ENCODE measurements at regions not wholly inside any gene's neighbourhood (a gene's known extent, or its start where the extent isn't known, plus 50 kb on each side); places are given as distances from the start of the nearest gene placed in this dataset.

DNA sequence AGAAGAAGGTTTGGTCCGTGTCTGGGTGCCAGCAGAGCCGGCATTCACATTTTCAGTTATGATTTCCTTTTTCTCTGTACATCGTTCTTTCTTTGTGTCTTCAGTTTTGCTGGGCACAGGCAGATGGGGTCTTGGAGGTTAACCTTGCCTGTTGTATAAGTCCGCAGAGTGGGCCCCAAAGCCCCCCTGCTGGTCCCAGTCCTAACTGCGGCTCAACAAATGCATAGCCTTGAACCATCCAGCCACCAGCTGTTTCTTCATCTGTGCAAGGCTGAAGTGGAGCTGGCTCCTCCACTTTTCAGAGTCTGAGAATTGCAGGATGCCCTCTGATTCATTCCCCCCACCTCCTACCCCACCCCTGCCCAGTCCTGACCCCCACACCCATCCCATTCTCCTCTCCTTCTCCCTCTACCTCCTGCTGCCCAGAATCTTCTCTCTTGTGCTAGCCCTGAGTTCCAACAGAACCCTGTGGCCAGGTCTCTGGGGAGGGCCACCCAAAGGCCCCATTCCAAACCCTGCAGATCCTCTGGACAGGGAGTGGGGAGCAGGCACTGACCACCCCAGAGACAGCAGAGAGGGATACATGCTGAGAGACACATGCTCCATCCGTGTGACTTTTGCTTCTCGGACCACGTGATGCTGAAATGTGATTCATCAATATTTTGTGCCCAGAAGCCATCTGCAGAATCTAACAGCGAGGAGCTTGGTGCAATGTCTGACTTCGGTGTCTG is 386.5 kb upstream of the SULF2 start:
- H3K9me2 ChIP-seq (replicated peaks; ENCODE audit: low read depth, low read length) = no peaks in the 10 kb centered on the region
- no peak overlapping the region for H3K4me2 ChIP-seq (ENCODE audit: low read depth, low read length, poor library complexity, severe bottlenecking)
- H4K20me1 ChIP-seq (ENCODE audit: insufficient read depth, low read length, poor library complexity, severe bottlenecking) = no peaks in the 10 kb centered on the region
- H3K4me3 ChIP-seq (ENCODE audit: low read length, poor library complexity, severe bottlenecking) = no peak overlapping the region
- no peaks in the 10 kb centered on the region for H3K27me3 ChIP-seq (ENCODE audit: insufficient read depth, low read length, poor library complexity, severe bottlenecking)
- no peaks in the 10 kb centered on the region for H3F3A ChIP-seq (ENCODE audit: low read depth)
- H3K36me3 ChIP-seq (ENCODE audit: insufficient read depth, low read length) = no peaks in the 10 kb centered on the region
- 0 out of 2 replicates have a peak, but pooled peaks cover 2% of the 10 kb centered on the region for H3K9me3 ChIP-seq (ENCODE audit: insufficient read depth, low read depth, low read length)
- H2AFZ ChIP-seq (ENCODE audit: low read length) = no peak overlapping the region
- no peaks in the 10 kb centered on the region for H3K4me1 ChIP-seq (ENCODE audit: insufficient read depth, low read length, poor library complexity, severe bottlenecking)
- no peak overlapping the region for H3K9ac ChIP-seq (ENCODE audit: low read depth, low read length, poor library complexity, severe bottlenecking)
- TF ChIP-seq CTCF (conservative IDR thresholded peaks at IDR 0.05; ENCODE audit: low read length) (no peak), EZH2phosphoT487 (IDR thresholded peaks at IDR 0.05; ENCODE audit: borderline replicate concordance) (no peak)
- H3K79me2 ChIP-seq (ENCODE audit: insufficient read depth, low read length) = no peaks in the 10 kb centered on the region

DNA sequence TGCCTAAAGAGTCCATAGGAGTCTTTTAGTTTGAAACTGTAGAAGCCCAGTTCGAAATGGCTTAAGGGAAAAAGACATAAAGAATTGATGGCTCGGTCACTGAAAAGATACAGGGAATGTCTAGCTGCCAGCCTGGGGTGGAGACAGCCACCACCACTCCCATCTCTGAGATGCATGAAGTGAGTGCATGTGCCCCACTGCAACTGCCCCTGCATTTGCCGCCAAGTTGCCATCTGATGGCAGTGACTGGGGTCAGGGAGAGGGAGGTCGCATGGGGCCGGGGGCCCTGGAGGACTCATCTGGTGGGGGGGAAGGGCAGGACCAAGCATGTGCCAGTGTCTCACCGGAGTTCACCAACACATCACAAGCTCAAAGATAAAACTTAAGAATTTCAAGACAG is 385.8 kb upstream of the SULF2 start:
- Histone ChIP-seq H3K27me3 (ENCODE audit: insufficient read depth, low read length, poor library complexity, severe bottlenecking) (no peaks in the 10 kb centered on the region), H3K9me3 (ENCODE audit: insufficient read depth, low read depth, low read length) (0 out of 2 replicates have a peak, but pooled peaks cover 2% of the 10 kb centered on the region), H3K36me3 (ENCODE audit: insufficient read depth, low read length) (no peaks in the 10 kb centered on the region), H3F3A (ENCODE audit: low read depth) (no peaks in the 10 kb centered on the region), H3K4me3 (ENCODE audit: low read length, poor library complexity, severe bottlenecking) (no peak overlapping the region), H4K20me1 (ENCODE audit: insufficient read depth, low read length, poor library complexity, severe bottlenecking) (no peaks in the 10 kb centered on the region), H3K9me2 (replicated peaks; ENCODE audit: low read depth, low read length) (no peaks in the 10 kb centered on the region), H3K9ac (ENCODE audit: low read depth, low read length, poor library complexity, severe bottlenecking) (no peak overlapping the region), H3K4me1 (ENCODE audit: insufficient read depth, low read length, poor library complexity, severe bottlenecking) (no peaks in the 10 kb centered on the region), H3K79me2 (ENCODE audit: insufficient read depth, low read length) (no peaks in the 10 kb centered on the region), H2AFZ (ENCODE audit: low read length) (no peak overlapping the region), H3K4me2 (ENCODE audit: low read depth, low read length, poor library complexity, severe bottlenecking) (no peak overlapping the region)
- TF ChIP-seq EZH2phosphoT487 (IDR thresholded peaks at IDR 0.05; ENCODE audit: borderline replicate concordance) (no peak), CTCF (conservative IDR thresholded peaks at IDR 0.05; ENCODE audit: low read length) (no peak)

DNA sequence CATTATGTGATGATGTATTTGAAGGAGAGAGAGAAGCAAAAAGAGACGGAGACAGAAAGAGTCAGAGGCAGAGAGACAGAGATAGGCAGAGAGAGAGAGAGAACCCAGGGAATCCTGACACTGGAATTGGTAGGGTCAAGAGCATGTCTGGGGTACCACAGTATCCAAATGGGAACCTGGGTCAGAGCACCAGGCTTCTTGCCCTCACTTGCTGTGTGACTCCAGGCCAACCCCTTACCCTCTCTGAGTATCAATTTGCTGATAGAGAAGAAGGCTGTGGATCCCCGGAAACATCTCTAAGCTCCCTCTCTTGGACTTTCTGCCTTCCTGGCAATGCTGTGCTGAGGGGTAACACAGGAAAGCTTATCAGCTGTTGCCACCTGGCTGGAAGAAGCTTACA is 385.3 kb upstream of the SULF2 start:
- no peaks in the 10 kb centered on the region for H3K4me1 ChIP-seq (ENCODE audit: insufficient read depth, low read length, poor library complexity, severe bottlenecking)
- no peaks in the 10 kb centered on the region for H3K27me3 ChIP-seq (ENCODE audit: insufficient read depth, low read length, poor library complexity, severe bottlenecking)
- H3K4me2 ChIP-seq (ENCODE audit: low read depth, low read length, poor library complexity, severe bottlenecking) = no peak overlapping the region
- TF ChIP-seq CTCF (conservative IDR thresholded peaks at IDR 0.05; ENCODE audit: low read length) (no peak), EZH2phosphoT487 (IDR thresholded peaks at IDR 0.05; ENCODE audit: borderline replicate concordance) (no peak)
- H3K9me3 ChIP-seq (ENCODE audit: insufficient read depth, low read depth, low read length) = 0 out of 2 replicates have a peak, but pooled peaks cover 2% of the 10 kb centered on the region
- H3K4me3 ChIP-seq (ENCODE audit: low read length, poor library complexity, severe bottlenecking) = no peak overlapping the region
- H2AFZ ChIP-seq (ENCODE audit: low read length) = no peak overlapping the region
- no peaks in the 10 kb centered on the region for H3K36me3 ChIP-seq (ENCODE audit: insufficient read depth, low read length)
- no peaks in the 10 kb centered on the region for H3K9me2 ChIP-seq (replicated peaks; ENCODE audit: low read depth, low read length)
- no peak overlapping the region for H3K9ac ChIP-seq (ENCODE audit: low read depth, low read length, poor library complexity, severe bottlenecking)
- no peaks in the 10 kb centered on the region for H3F3A ChIP-seq (ENCODE audit: low read depth)
- no peaks in the 10 kb centered on the region for H3K79me2 ChIP-seq (ENCODE audit: insufficient read depth, low read length)
- no peaks in the 10 kb centered on the region for H4K20me1 ChIP-seq (ENCODE audit: insufficient read depth, low read length, poor library complexity, severe bottlenecking)
